Astrocyte of the spinal cord (primary cell): ENCODE measurements at regions not wholly inside any gene's neighbourhood (a gene's known extent, or its start where the extent isn't known, plus 50 kb on each side); places are given as distances from the start of the nearest gene placed in this dataset.

ENCODE experiments used
- DNase-seq: peaks from one replicate; pipeline ENCODE4 v3.0.0; 2011; ENCODE audit warnings: low read depth, low spot score
- H3K4me3 ChIP-seq: 2 replicates; pipeline ENCODE4 v1.5.1; 2011; ENCODE audit warnings: low read depth, mild to moderate bottlenecking, low read length, moderate library complexity
- in situ Hi-C: cut with HindIII; loops from 2 replicates; pipeline ENCODE4 v1.10.0; 2017; ENCODE audit warnings: low sequenced_read_pairs
- TF ChIP-seq, protein P1 (sequence below): IDR thresholded peaks from 2 replicates; pipeline ENCODE4 v1.5.1; 2012; ENCODE audit warnings: low read depth, mild to moderate bottlenecking, low read length, inconsistent platforms

DNA sequence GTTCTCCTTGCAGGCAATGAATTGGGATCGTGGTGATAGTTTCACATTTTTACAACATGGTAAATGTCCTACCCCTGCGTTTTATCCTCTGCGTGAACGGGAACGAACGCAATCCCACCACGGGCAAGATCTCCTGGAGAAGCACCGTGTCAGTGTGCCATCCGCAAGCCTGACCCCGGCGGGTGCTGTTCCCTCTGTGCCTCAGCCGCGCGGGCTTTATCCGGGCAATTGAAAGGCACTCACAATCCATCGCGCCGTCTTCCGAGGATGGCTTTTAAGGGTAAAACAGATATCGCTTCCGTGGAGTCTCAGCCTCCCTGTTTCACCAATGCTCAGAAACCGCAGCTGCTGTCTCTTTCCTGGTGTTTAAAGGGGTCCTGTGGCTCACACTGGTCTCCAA, 1387.5 kb downstream of the BRD1 start:
- no peak for DNase-seq
- H3K4me3 ChIP-seq, result no peak overlapping the region
- in situ Hi-C loops, result no loop called here
- TF ChIP-seq, protein P1, sequence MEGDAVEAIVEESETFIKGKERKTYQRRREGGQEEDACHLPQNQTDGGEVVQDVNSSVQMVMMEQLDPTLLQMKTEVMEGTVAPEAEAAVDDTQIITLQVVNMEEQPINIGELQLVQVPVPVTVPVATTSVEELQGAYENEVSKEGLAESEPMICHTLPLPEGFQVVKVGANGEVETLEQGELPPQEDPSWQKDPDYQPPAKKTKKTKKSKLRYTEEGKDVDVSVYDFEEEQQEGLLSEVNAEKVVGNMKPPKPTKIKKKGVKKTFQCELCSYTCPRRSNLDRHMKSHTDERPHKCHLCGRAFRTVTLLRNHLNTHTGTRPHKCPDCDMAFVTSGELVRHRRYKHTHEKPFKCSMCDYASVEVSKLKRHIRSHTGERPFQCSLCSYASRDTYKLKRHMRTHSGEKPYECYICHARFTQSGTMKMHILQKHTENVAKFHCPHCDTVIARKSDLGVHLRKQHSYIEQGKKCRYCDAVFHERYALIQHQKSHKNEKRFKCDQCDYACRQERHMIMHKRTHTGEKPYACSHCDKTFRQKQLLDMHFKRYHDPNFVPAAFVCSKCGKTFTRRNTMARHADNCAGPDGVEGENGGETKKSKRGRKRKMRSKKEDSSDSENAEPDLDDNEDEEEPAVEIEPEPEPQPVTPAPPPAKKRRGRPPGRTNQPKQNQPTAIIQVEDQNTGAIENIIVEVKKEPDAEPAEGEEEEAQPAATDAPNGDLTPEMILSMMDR, result no peak

DNA sequence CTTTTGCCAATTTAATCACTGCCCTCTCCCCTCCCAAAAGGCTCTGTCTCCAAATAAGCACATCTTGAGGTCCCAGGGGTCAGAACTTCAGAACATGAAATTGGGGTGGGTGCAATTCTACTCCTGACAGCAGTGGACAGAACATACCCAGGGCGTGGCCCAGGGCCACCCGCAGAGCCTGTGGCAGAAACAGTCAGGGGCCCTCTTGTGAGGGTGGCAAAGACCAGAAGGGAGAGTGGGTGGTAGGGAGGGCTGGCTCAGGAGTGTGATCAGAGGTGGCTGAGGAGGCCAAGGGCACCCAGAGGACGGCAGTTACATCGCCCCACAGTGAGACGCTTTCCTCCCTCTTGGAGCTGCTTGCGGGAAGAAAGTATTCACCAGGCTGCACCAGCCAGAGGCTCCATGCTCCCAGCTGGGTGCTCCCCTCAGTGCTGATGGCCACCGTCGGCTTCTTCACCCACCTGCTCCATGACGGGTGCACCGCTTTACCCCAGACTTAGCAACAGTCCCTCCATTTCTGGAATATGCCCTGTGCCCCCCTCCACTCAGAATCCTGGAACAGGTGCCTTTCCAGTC, 1388.0 kb downstream of the BRD1 start:
- in situ Hi-C loops, result no loop called here
- H3K4me3 ChIP-seq, result no peak overlapping the region
- TF ChIP-seq, protein P1, result no peak
- DNase-seq, result no peak

DNA sequence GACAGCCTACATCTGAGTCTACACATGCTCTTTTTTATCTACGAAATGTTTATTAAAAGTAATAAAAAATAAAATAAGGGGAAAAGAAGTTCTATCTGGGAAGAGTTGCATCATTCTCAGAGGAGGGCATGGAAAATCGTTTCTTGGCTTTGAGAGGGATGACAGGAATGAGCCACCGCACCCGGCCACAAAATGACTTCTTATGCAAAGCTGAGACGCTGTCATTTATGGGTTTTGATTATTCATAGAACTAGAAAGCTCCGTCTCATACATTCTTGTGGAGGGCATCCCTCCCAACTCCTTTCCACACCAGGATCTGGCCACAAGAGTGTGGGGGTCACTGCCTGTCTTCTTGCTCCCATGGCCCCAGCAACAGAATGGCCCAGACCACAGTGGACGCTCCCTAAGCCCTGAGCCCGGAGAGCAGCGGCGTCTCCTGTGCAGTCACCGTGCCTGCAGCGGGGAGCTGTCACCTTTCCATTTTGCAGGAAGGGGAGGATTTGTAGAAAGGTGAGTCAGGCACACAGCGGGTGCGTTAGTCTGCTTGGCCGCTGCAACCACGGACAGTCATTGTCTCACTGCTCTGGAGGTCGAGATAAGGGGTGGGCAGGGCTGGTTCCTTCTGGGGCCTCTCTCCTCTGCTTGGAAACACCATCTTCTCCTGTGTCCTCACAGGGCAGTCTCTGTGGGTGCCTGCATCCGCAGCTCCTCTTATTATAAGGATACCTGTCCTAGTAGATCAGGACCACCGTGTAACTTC, 1388.7 kb downstream of the BRD1 start:
- H3K4me3 ChIP-seq, result no peak overlapping the region
- TF ChIP-seq, protein P1, result no peak
- in situ Hi-C loops, result no loop called here
- DNase-seq, result no peak

DNA sequence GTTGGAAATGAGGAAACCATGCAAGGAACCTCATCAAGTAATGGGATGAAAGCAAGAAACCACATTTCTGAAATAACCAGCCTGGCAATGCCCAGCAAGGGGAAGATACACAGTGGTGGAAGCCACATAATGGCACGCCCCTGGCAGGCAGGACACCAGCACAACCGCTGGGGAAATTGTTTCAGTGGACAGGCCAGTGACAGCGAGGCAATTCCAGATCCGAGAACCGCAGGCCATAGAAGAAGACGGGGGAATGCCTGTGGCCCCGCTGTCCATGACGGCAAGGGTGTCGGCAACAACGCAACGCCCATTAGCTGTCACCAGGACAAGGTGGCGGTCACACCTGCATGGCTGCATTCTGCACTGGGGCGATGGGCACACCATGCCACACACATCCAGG, 1389.6 kb downstream of the BRD1 start:
- H3K4me3 ChIP-seq, result no peak overlapping the region
- DNase-seq, result no peak
- in situ Hi-C loops, result no loop called here
- TF ChIP-seq, protein P1, result no peak

DNA sequence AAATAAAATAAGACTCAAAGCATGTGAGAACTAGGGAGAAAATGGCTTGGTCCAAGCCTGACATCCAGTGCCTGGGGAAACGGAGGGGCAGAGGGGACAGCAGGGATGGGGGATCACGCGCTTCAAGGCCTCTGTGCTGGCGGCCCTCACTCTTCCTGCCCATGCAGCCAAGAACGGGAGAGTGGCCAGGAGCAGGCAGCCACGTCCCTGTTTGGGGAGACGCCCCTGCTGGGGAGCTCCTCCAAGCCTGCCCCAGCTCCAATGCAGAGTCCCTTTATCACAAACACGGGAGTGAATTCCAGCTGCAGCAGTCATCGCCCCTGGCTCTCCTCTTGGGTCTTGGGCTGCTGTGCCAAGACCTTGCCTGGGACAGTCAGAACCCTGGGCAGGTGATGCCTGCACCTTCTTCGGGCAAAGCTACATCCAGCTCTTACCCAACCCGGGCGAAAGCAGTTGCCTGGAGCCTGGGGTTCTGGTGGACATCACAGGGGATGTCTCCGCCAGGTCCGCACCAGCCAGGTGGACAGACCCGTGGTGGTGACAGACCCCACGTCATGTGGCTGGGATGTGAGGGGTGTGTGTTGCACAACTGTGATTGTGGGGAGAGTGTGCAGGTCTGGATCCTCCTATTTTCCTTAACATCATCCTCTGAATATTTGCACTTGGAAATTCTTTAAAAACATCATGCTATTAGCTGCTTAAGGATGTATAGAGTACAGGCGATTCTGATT, 1391.3 kb downstream of the BRD1 start:
- no peak for DNase-seq
- in situ Hi-C loops, result no loop called here
- TF ChIP-seq, protein P1, result no peak
- no peak overlapping the region for H3K4me3 ChIP-seq

DNA sequence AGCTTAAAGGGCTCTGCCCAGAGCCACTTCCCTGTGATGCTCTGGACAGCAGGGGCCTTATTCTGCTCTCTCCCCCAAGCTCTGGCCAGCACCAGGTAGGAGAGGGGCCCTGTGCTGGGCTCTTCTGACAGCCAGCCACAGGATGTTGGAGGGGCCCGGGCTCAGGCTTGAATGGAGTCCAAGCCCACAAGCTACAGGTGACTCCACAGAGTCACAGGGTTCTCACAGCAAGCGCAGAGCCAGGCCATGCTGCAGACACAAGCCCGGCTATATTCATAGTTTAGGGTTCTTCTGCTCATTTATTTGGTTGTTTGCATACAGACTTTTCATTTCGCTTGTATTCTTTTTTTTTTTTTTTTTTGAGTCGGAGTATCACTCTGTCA, 1392.8 kb downstream of the BRD1 start:
- no peak overlapping the region for H3K4me3 ChIP-seq
- in situ Hi-C loops, result no loop called here
- TF ChIP-seq, protein P1, result no peak
- DNase-seq, result no peak
